CD4-positive, alpha-beta T cell treated with Interleukin-2 at 100 ng/mL for 4 hours (primary cell): ENCODE measurements at regions not wholly inside any gene's neighbourhood (a gene's known extent, or its start where the extent isn't known, plus 50 kb on each side); places are given as distances from the start of the nearest gene placed in this dataset.
"Not testable (repeated sequence)": the region's sequence is repeated elsewhere in the genome, so short reads cannot be mapped to it uniquely, and the experiment has no call there.

ENCODE experiments used
- DNase-seq: peaks from one replicate; pipeline ENCODE4 v3.0.0-alpha.2; 2020; ENCODE audit warnings: low spot score

GRCh38 chr17:31621566-31621965 lies 230.1 kb downstream of the RAB11FIP4 start:
- no peak for DNase-seq

- not testable (repeated sequence) for DNase-seq
These were observed 219.6 kb downstream of the RAB11FIP4 start for GRCh38 chr17:31611053-31611452.

- DNase-seq = no peak
These were observed 218.8 kb downstream of the RAB11FIP4 start for GRCh38 chr17:31609996-31610910.

DNA sequence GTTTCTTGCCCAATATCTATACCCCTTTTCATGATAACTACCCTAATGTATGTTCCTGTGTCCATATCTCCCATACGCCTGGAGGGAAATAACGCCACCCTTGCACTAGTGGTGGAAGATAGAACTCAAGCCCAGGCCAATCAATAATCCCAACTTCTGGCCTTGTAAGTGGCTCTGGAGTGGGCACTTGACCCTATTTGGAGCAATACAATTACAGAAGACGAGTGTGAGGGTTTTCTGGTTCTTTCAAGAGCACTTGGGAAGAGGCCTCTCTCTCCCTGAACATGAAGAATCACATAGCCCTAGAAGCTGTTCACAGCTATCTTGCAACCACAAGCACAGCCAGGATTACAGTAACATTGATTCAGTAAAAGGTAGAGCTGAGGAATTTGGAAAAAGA lies 217.9 kb downstream of the RAB11FIP4 start:
- no peak for DNase-seq

DNA sequence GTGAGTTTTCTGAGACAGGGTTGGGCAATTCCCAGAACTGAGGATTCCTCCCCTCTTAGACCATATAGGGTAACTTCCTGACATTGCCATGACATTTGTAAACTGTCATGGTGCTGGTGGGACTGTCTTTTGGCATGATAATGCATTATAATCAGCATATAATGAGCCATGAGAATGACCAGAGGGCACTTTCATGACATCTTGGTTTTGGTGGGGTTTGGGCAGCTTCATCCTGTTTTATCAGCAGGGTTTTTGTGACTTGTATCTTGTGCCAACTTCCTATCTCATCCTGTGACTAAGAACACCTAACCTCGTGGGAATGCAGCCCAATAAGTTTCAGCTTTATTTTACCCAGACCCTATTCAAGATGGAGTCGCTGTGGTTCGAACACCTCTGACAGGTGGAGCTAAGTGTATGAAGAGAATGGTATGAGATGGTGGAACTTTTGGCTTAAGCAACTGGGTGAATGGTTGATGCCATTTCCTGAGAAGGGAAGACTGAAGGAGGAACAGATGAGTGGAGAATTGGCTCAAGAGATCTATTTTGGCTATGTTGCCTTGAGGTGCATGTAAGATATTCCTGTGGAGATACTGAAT lies 217.3 kb downstream of the RAB11FIP4 start:
- DNase-seq = no peak

DNA sequence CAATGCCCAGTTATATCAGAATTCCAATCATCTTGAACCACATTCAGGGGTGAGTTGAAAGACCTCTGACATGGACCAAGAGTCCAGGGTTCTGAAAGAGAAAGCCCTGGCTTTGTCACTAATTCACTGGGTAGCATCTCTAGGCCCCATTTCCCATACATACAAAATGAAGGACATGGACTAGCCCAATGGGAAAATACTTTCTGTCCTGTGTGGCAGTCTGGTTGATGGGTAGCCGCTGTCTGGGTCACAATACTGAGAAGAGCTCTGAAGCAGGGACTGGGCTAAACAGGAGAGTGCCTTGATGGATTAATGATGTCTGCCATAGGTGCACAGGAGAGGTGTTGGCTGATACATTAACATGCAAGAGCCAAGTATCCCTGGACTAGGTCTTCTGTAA lies 214.3 kb downstream of the RAB11FIP4 start:
- no peak for DNase-seq

GRCh38 chr17:31604936-31605335 lies 213.5 kb downstream of the RAB11FIP4 start:
- DNase-seq = no peak

DNA sequence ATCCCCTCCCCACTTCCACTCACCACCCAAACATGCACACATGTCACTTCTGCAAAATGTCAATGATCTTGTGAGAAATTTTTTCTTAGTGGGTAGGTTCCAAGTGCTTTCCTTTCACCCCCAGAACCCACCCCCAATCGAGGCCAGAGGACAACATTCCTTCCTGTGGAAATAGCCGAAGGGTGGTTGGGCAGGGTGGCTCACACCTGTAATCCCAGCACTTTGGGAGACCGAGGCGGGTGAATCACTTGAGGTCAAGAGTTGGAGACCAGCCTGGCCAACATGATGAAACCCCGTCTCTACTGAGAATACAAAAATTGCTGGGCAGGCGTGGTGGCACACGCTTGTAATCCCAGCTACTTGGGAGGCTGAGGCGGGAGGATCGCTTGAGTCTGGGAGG lies 208.7 kb downstream of the RAB11FIP4 start:
- not testable (repeated sequence) for DNase-seq

GRCh38 chr17:31598921-31599571 lies 207.6 kb downstream of the RAB11FIP4 start:
- no peak for DNase-seq

- no peak for DNase-seq
These were observed 206.9 kb downstream of the RAB11FIP4 start for GRCh38 chr17:31598399-31598782.

- no peak for DNase-seq
These were observed 206.3 kb downstream of the RAB11FIP4 start for GRCh38 chr17:31597646-31598398.

DNA sequence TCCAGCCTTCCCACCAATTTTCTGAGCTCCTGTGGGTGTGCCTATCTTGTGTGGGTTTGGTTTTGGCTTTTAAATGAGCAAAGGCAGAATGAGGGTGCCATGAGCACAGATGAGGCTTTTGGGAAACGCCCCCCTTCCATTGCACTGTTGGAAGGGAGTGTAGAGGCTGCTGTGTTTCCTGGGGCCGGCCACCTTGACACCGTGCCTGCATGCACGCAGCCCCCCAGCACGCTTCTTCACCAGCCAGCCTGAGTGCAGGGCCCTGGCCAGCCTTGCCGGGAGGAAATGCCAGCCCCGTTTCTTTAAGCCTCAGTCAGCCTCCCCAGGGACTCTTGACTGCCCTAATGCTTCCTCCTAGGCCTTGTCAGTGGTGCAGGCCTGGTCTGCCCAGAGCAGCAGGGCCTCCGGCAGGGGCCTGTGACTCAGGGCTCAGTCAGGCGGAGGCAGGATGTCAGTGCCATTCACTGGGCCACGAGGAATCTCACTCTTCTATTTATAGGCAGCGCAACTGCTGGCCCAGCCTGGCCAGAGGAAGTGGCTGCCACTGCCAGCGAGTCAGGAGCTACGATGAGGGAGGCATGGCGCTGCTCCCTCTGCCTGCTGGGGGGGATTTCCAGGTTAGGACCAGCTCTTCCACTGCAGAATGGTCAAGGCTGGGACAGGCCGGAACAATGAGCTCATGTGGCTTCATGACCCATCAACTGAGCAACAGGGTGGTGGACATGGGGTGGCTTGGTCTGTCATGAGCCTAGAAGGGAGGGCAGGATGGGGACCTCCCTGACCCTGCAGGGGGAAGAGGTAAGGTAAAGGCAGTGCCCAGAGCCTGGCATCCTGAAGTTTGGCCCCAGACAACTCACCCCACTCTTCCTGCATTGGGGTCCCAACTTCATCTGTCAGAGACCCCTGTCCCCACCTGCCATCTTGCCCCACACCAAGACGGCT lies 205.2 kb downstream of the RAB11FIP4 start:
- no peak for DNase-seq

GRCh38 chr17:31595666-31596381 lies 204.3 kb downstream of the RAB11FIP4 start:
- DNase-seq = no peak

- DNase-seq = no peak
These were observed 203.6 kb downstream of the RAB11FIP4 start for GRCh38 chr17:31595076-31595475.

- DNase-seq = no peak
These were observed 202.9 kb downstream of the RAB11FIP4 start for GRCh38 chr17:31594416-31594815.

GRCh38 chr17:31593806-31594205 lies 202.3 kb downstream of the RAB11FIP4 start:
- DNase-seq = no peak

- DNase-seq = no peak
These were observed 200.4 kb downstream of the RAB11FIP4 start for GRCh38 chr17:31591924-31592323.

GRCh38 chr17:31588512-31588911 lies 197.0 kb downstream of the RAB11FIP4 start:
- no peak for DNase-seq

- DNase-seq = no peak
These were observed 196.6 kb downstream of the RAB11FIP4 start for GRCh38 chr17:31588034-31588433.
